ENCODE measurements at regions not wholly inside any gene's neighbourhood (a gene's known extent, or its start where the extent isn't known, plus 50 kb on each side); places are given as distances from the start of the nearest gene placed in this dataset.

DNA sequence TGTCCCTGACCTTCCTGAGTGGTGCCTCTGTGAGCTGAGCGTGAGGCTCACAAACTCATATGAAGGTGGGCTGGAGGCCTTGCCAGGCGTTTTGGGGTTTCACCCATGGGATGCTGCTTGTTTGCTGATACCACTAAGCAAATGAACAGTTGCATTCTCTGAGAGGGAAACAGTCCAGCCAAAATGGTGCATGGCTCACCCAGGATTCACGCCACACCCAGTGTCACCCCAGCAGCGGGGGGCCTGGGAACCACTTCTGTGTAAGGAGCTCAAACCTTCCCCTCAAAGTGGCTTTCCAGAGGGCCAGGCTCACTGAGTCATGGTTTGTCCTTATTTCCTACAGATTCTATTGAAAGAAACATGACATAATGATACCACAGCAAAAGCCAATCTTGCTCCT is 928.1 kb downstream of the TBC1D22A start:
- H3K36me3 ChIP-seq (ENCODE audit: insufficient read depth, low read length) = no peaks in the 10 kb centered on the region
- no peak overlapping the region for H3K9ac ChIP-seq (ENCODE audit: low read length)
- no peak overlapping the region for H3K4me3 ChIP-seq (ENCODE audit: low read length)
- no peaks in the 10 kb centered on the region for H3K27me3 ChIP-seq (ENCODE audit: low read length)
- no peaks in the 10 kb centered on the region for H3K9me3 ChIP-seq (ENCODE audit: low read length)
- H2AFZ ChIP-seq (ENCODE audit: low read length) = no peak overlapping the region
- DNase-seq = no peak
- H3K79me2 ChIP-seq (ENCODE audit: low read length) = no peaks in the 10 kb centered on the region
- H3K9me2 ChIP-seq (replicated peaks; ENCODE audit: insufficient read depth, low read length) = no peaks in the 10 kb centered on the region
- H3K4me1 ChIP-seq (ENCODE audit: low read length) = no peaks in the 10 kb centered on the region
- H3K4me2 ChIP-seq (ENCODE audit: low read depth, low read length, poor library complexity, severe bottlenecking) = no peak overlapping the region
- H4K20me1 ChIP-seq (ENCODE audit: insufficient read depth, low read depth, low read length) = no peaks in the 10 kb centered on the region
- H3K27ac ChIP-seq (ENCODE audit: low read length) = no peak overlapping the region

- Histone ChIP-seq H3K4me3 (ENCODE audit: low read length) (no peak overlapping the region), H3K4me1 (ENCODE audit: low read length) (no peaks in the 10 kb centered on the region), H2AFZ (ENCODE audit: low read length) (no peak overlapping the region), H3K9me3 (ENCODE audit: low read length) (no peaks in the 10 kb centered on the region), H3K9ac (ENCODE audit: low read length) (no peak overlapping the region), H3K9me2 (replicated peaks; ENCODE audit: insufficient read depth, low read length) (no peaks in the 10 kb centered on the region), H3K79me2 (ENCODE audit: low read length) (no peaks in the 10 kb centered on the region), H3K36me3 (ENCODE audit: insufficient read depth, low read length) (no peaks in the 10 kb centered on the region), H3K4me2 (ENCODE audit: low read depth, low read length, poor library complexity, severe bottlenecking) (no peak overlapping the region), H3K27ac (ENCODE audit: low read length) (no peak overlapping the region), H4K20me1 (ENCODE audit: insufficient read depth, low read depth, low read length) (no peaks in the 10 kb centered on the region), H3K27me3 (ENCODE audit: low read length) (no peaks in the 10 kb centered on the region)
- DNase-seq = no peak
Measured at GRCh38 chr22:47690166-47690565, 927.7 kb downstream of the TBC1D22A start.

DNA sequence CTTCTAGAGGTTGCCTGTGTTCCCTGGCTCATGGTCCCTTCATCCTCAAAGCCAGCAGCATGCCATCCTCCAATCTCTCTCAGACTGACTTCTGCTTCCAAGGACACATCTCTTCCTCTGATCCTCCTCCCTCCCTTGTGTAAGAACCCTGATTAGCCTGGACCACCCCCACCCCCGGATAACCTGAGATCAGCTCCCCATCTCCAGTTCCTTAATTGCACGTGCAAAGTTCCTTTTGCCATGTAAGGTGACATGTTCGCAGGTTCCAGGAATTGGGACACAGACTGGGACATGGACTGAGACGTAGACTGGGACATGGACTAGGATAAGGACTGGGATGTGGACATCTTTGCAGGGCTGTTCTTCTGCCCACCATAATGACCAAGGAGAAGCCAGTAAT is 925.3 kb downstream of the TBC1D22A start:
- no peaks in the 10 kb centered on the region for H3K4me1 ChIP-seq (ENCODE audit: low read length)
- no peaks in the 10 kb centered on the region for H3K79me2 ChIP-seq (ENCODE audit: low read length)
- no peaks in the 10 kb centered on the region for H4K20me1 ChIP-seq (ENCODE audit: insufficient read depth, low read depth, low read length)
- H3K9ac ChIP-seq (ENCODE audit: low read length) = no peak overlapping the region
- H3K27me3 ChIP-seq (ENCODE audit: low read length) = no peaks in the 10 kb centered on the region
- H3K27ac ChIP-seq (ENCODE audit: low read length) = no peak overlapping the region
- no peak overlapping the region for H3K4me3 ChIP-seq (ENCODE audit: low read length)
- no peaks in the 10 kb centered on the region for H3K9me2 ChIP-seq (replicated peaks; ENCODE audit: insufficient read depth, low read length)
- DNase-seq = no peak
- H2AFZ ChIP-seq (ENCODE audit: low read length) = no peak overlapping the region
- H3K36me3 ChIP-seq (ENCODE audit: insufficient read depth, low read length) = no peaks in the 10 kb centered on the region
- H3K9me3 ChIP-seq (ENCODE audit: low read length) = no peaks in the 10 kb centered on the region
- H3K4me2 ChIP-seq (ENCODE audit: low read depth, low read length, poor library complexity, severe bottlenecking) = no peak overlapping the region

DNA sequence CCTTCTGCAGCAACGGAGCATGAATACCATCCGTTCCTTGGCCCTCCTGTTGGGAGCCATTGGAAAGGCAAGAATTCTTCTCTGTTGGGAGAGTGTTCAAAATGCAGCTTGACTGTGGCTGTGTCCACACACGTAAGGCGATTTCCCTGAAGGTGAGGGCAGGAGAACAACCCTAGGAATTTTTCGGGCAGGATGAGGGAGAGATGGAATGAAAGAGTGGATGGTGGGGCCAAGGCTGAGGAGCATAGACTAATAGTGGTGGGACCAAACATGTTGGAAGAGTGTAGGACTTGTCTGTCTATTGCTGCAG is 924.9 kb downstream of the TBC1D22A start:
- no peak for DNase-seq
- H4K20me1 ChIP-seq (ENCODE audit: insufficient read depth, low read depth, low read length) = no peaks in the 10 kb centered on the region
- no peak overlapping the region for H2AFZ ChIP-seq (ENCODE audit: low read length)
- H3K27me3 ChIP-seq (ENCODE audit: low read length) = no peaks in the 10 kb centered on the region
- H3K36me3 ChIP-seq (ENCODE audit: insufficient read depth, low read length) = no peaks in the 10 kb centered on the region
- no peaks in the 10 kb centered on the region for H3K4me1 ChIP-seq (ENCODE audit: low read length)
- H3K4me2 ChIP-seq (ENCODE audit: low read depth, low read length, poor library complexity, severe bottlenecking) = no peak overlapping the region
- H3K4me3 ChIP-seq (ENCODE audit: low read length) = no peak overlapping the region
- H3K27ac ChIP-seq (ENCODE audit: low read length) = no peak overlapping the region
- H3K79me2 ChIP-seq (ENCODE audit: low read length) = no peaks in the 10 kb centered on the region
- H3K9ac ChIP-seq (ENCODE audit: low read length) = no peak overlapping the region
- H3K9me2 ChIP-seq (replicated peaks; ENCODE audit: insufficient read depth, low read length) = no peaks in the 10 kb centered on the region
- no peaks in the 10 kb centered on the region for H3K9me3 ChIP-seq (ENCODE audit: low read length)

GRCh38 chr22:47686594-47687345 is 924.3 kb downstream of the TBC1D22A start:
- Histone ChIP-seq H3K27me3 (ENCODE audit: low read length) (no peaks in the 10 kb centered on the region), H3K79me2 (ENCODE audit: low read length) (no peaks in the 10 kb centered on the region), H2AFZ (ENCODE audit: low read length) (no peak overlapping the region), H3K4me3 (ENCODE audit: low read length) (no peak overlapping the region), H3K4me1 (ENCODE audit: low read length) (no peaks in the 10 kb centered on the region), H3K36me3 (ENCODE audit: insufficient read depth, low read length) (no peaks in the 10 kb centered on the region), H3K27ac (ENCODE audit: low read length) (no peak overlapping the region), H3K9me2 (replicated peaks; ENCODE audit: insufficient read depth, low read length) (no peaks in the 10 kb centered on the region), H3K4me2 (ENCODE audit: low read depth, low read length, poor library complexity, severe bottlenecking) (no peak overlapping the region), H4K20me1 (ENCODE audit: insufficient read depth, low read depth, low read length) (no peaks in the 10 kb centered on the region), H3K9ac (ENCODE audit: low read length) (no peak overlapping the region), H3K9me3 (ENCODE audit: low read length) (no peaks in the 10 kb centered on the region)
- DNase-seq = no peak

- no peak overlapping the region for H3K4me3 ChIP-seq (ENCODE audit: low read length)
- DNase-seq = no peak
- no peaks in the 10 kb centered on the region for H4K20me1 ChIP-seq (ENCODE audit: insufficient read depth, low read depth, low read length)
- H3K9me2 ChIP-seq (replicated peaks; ENCODE audit: insufficient read depth, low read length) = no peaks in the 10 kb centered on the region
- no peaks in the 10 kb centered on the region for H3K4me1 ChIP-seq (ENCODE audit: low read length)
- H3K79me2 ChIP-seq (ENCODE audit: low read length) = no peaks in the 10 kb centered on the region
- no peak overlapping the region for H3K9ac ChIP-seq (ENCODE audit: low read length)
- no peaks in the 10 kb centered on the region for H3K36me3 ChIP-seq (ENCODE audit: insufficient read depth, low read length)
- H2AFZ ChIP-seq (ENCODE audit: low read length) = no peak overlapping the region
- H3K9me3 ChIP-seq (ENCODE audit: low read length) = no peaks in the 10 kb centered on the region
- no peak overlapping the region for H3K4me2 ChIP-seq (ENCODE audit: low read depth, low read length, poor library complexity, severe bottlenecking)
- H3K27ac ChIP-seq (ENCODE audit: low read length) = no peak overlapping the region
- no peaks in the 10 kb centered on the region for H3K27me3 ChIP-seq (ENCODE audit: low read length)
Measured at GRCh38 chr22:47681411-47682165, 919.1 kb downstream of the TBC1D22A start.

DNA sequence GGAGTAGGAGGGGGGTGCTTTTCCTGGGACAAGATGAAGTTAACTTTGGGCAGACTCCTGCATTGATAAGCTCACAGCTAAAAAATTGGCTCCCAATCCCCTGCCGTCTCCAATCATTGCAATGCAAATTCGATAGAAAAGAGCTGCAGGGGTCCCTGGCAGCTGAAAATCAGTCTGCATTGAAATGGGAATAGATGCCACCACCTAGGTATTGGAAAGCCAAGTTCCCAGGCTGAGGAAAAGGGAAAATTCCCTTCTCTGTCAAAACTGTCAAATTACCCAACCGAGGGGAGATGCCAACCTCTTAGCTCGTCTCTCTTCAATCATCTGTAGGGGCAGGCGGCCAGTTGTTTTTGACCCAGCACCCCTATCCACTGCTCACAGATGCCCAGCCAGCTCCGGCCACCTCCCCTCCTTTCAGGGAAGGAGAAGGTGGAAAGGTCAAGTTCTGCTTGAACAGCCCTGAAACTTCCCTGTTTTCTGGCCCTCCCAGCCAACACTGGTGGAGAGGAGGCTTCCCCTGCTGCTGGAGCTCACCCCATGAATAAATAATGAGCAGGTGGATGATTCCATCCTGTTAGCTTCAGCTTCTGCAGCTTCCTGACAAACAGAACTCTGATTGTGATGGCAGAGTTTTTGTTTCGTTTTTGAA is 916.3 kb downstream of the TBC1D22A start:
- no peaks in the 10 kb centered on the region for H3K9me2 ChIP-seq (replicated peaks; ENCODE audit: insufficient read depth, low read length)
- H3K9me3 ChIP-seq (ENCODE audit: low read length) = no peaks in the 10 kb centered on the region
- no peaks in the 10 kb centered on the region for H4K20me1 ChIP-seq (ENCODE audit: insufficient read depth, low read depth, low read length)
- no peak overlapping the region for H3K4me3 ChIP-seq (ENCODE audit: low read length)
- no peaks in the 10 kb centered on the region for H3K36me3 ChIP-seq (ENCODE audit: insufficient read depth, low read length)
- no peak overlapping the region for H2AFZ ChIP-seq (ENCODE audit: low read length)
- no peaks in the 10 kb centered on the region for H3K4me1 ChIP-seq (ENCODE audit: low read length)
- no peak overlapping the region for H3K27ac ChIP-seq (ENCODE audit: low read length)
- no peaks in the 10 kb centered on the region for H3K79me2 ChIP-seq (ENCODE audit: low read length)
- H3K4me2 ChIP-seq (ENCODE audit: low read depth, low read length, poor library complexity, severe bottlenecking) = no peak overlapping the region
- H3K27me3 ChIP-seq (ENCODE audit: low read length) = no peaks in the 10 kb centered on the region
- H3K9ac ChIP-seq (ENCODE audit: low read length) = no peak overlapping the region
- no peak for DNase-seq

DNA sequence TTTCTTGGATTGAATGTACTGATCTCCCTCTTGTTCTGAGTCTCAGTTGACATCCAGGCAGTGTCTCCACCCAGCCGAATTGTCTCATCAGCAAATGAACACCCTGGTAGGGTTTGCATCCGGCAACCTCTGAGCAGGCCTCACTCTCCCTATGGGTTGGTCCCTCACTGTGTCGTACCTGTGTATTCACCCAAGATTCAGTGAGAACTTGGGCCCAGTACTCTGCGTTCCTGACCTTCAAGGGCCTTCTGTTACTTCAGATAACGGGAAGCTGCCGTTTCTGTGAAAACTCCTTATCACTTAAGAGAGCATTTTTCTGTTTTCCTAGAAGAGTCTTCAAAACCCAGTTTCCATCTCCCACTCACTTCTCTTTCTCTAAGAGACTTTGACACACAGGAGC is 915.6 kb downstream of the TBC1D22A start:
- no peaks in the 10 kb centered on the region for H3K27me3 ChIP-seq (ENCODE audit: low read length)
- H3K9me2 ChIP-seq (replicated peaks; ENCODE audit: insufficient read depth, low read length) = no peaks in the 10 kb centered on the region
- H3K4me2 ChIP-seq (ENCODE audit: low read depth, low read length, poor library complexity, severe bottlenecking) = no peak overlapping the region
- no peak overlapping the region for H3K4me3 ChIP-seq (ENCODE audit: low read length)
- no peaks in the 10 kb centered on the region for H4K20me1 ChIP-seq (ENCODE audit: insufficient read depth, low read depth, low read length)
- H3K27ac ChIP-seq (ENCODE audit: low read length) = no peak overlapping the region
- no peaks in the 10 kb centered on the region for H3K36me3 ChIP-seq (ENCODE audit: insufficient read depth, low read length)
- H3K79me2 ChIP-seq (ENCODE audit: low read length) = no peaks in the 10 kb centered on the region
- H3K9me3 ChIP-seq (ENCODE audit: low read length) = no peaks in the 10 kb centered on the region
- H2AFZ ChIP-seq (ENCODE audit: low read length) = no peak overlapping the region
- no peak overlapping the region for H3K9ac ChIP-seq (ENCODE audit: low read length)
- H3K4me1 ChIP-seq (ENCODE audit: low read length) = no peaks in the 10 kb centered on the region
- no peak for DNase-seq

Measured in Karpas-422 (cell line).